CD4-positive, alpha-beta T cell (primary cell): ENCODE measurements at regions not wholly inside any gene's neighbourhood (a gene's known extent, or its start where the extent isn't known, plus 50 kb on each side); places are given as distances from the start of the nearest gene placed in this dataset.

Experiments
- ATAC-seq: fragments of 200-7000 bp; cut with Tn5 transposase; one replicate; pipeline ENCODE4 v1.10.0; 2022; ENCODE audit warnings: mild to moderate bottlenecking; ENCODE audit not compliant: poor library complexity
- CTCF ChIA-PET: fragments of 350-600 bp; sonication (Branson Sonifier 250); formaldehyde crosslinking; loops from one replicate; lab custom pipeline; 2021; ENCODE audit warnings: antibody characterized with exemption, inconsistent platforms; lab: Charles Lee
- POLR2A ChIA-PET: fragments of 350-600 bp; sonication (Branson Sonifier 250); formaldehyde crosslinking; loops from one replicate; lab custom pipeline; 2021; ENCODE audit warnings: antibody characterized with exemption, inconsistent platforms; lab: Charles Lee
- DNase-seq, 14 experiments: peaks; one replicate each; pipeline ENCODE4 v3.0.0-alpha.2; 2013 to 2020; ENCODE audit warnings: mixed read lengths in 2 of 14
- H3K27ac ChIP-seq, 2 donors: one replicate each; pipeline versions ENCODE4 v1.5.1 to v1.7.0; 2013; ENCODE audit warnings: low read length in 2 of 2, low read depth in 1 of 2, mild to moderate bottlenecking in 1 of 2
- H3K27me3 ChIP-seq, 2 experiments: 1 replicate in 1 of 2; 2 replicates in 1 of 2; pipeline versions ENCODE4 v1.6.1 to v1.7.0; 2013; ENCODE audit warnings: low read length in 2 of 2, control low read depth in 1 of 2, mild to moderate bottlenecking in 1 of 2, moderate library complexity in 1 of 2; ENCODE audit not compliant: insufficient read depth in 2 of 2, control insufficient read depth in 1 of 2
- H3K36me3 ChIP-seq: one replicate; pipeline ENCODE4 v1.6.1; 2013; ENCODE audit warnings: low read length, control low read depth; ENCODE audit not compliant: insufficient read depth
- H3K4me1 ChIP-seq: one replicate; pipeline ENCODE4 v1.6.1; 2013; ENCODE audit warnings: low read length, control low read depth; ENCODE audit not compliant: insufficient read depth
- H3K4me3 ChIP-seq: one replicate; pipeline ENCODE4 v1.5.1; 2013; ENCODE audit warnings: mild to moderate bottlenecking, low read length, moderate library complexity
- H3K9me3 ChIP-seq, 2 experiments: 1 replicate in 1 of 2; 2 replicates in 1 of 2; pipeline versions ENCODE4 v1.6.1 to v1.7.0; 2013; ENCODE audit warnings: low read length in 2 of 2, mild to moderate bottlenecking in 2 of 2, control low read depth in 1 of 2, moderate library complexity in 1 of 2; ENCODE audit not compliant: control insufficient read depth in 1 of 2, insufficient read depth in 1 of 2
- H3K27ac Mint-ChIP-seq: one replicate; pipeline ENCODE4 v1.8.0; 2020; ENCODE audit warnings: mixed read lengths
- H3K27me3 Mint-ChIP-seq: one replicate; pipeline ENCODE4 v1.8.0; 2021; ENCODE audit warnings: mixed read lengths
- H3K36me3 Mint-ChIP-seq: one replicate; pipeline ENCODE4 v1.8.0; 2021; ENCODE audit warnings: low read depth, mixed read lengths
- H3K4me1 Mint-ChIP-seq: one replicate; pipeline ENCODE4 v1.8.0; 2021; ENCODE audit warnings: low read depth, mixed read lengths
- H3K4me3 Mint-ChIP-seq: one replicate; pipeline ENCODE4 v1.8.0; 2020; ENCODE audit warnings: mild to moderate bottlenecking, mixed read lengths
- H3K9me3 Mint-ChIP-seq: one replicate; pipeline ENCODE4 v1.8.0; 2020; ENCODE audit warnings: mixed read lengths
- CTCF ChIP-seq: fragments of 200-600 bp; IDR thresholded peaks from one replicate; pipeline ENCODE4 v1.8.0; 2022; ENCODE audit warnings: antibody characterized with exemption, mild to moderate bottlenecking
- intact Hi-C, 2 experiments: fragments of 100-400 bp; cut with DNase I in 1 of 2; cut with micrococcal nuclease in 1 of 2; formaldehyde crosslinking; loops; one replicate each; pipeline versions ENCODE4 v1.15.1 to v1.9.0; 2023 to 2025; cut with DNase I, micrococcal nuclease

GRCh38 chr6:122141246-122141645 is 258.2 kb upstream of the HSF2 start:
- ATAC-seq (no peak), DNase-seq (no peak)
- ChIA-PET POLR2A (no interaction called here), CTCF (no interaction called here)
- Mint-ChIP-seq H3K27me3 (no peaks in the 10 kb centered on the region), H3K27ac (no peak overlapping the region), H3K9me3 (no peaks in the 10 kb centered on the region), H3K4me3 (no peak overlapping the region), H3K36me3 (no peaks in the 10 kb centered on the region), H3K4me1 (no peaks in the 10 kb centered on the region)
- Histone ChIP-seq H3K27me3 (no peaks in the 10 kb centered on the region), H3K27ac (no peak overlapping the region), H3K9me3 (no peaks in the 10 kb centered on the region), H3K36me3 (no peaks in the 10 kb centered on the region), H3K4me1 (no peaks in the 10 kb centered on the region), H3K4me3 (no peak overlapping the region)
- no peak for TF ChIP-seq CTCF
- intact Hi-C loops: no loop called here

GRCh38 chr6:122143813-122144601 is 255.4 kb upstream of the HSF2 start:
- intact Hi-C loops: no loop called here

GRCh38 chr6:122145246-122145645 is 254.2 kb upstream of the HSF2 start:
- POLR2A ChIA-PET: no interaction called here
- Mint-ChIP-seq H3K36me3 (no peaks in the 10 kb centered on the region), H3K27ac (no peak overlapping the region), H3K9me3 (no peaks in the 10 kb centered on the region), H3K4me1 (no peaks in the 10 kb centered on the region), H3K27me3 (no peaks in the 10 kb centered on the region), H3K4me3 (no peak overlapping the region)
- ATAC-seq: no peak
- intact Hi-C loops: no loop called here
- H3K9me3 ChIP-seq: no peaks in the 10 kb centered on the region
- no peak overlapping the region for H3K27ac ChIP-seq
- TF ChIP-seq CTCF: no peak
- no peaks in the 10 kb centered on the region for H3K27me3 ChIP-seq
- CTCF ChIA-PET: no interaction called here
- H3K4me1 ChIP-seq: no peaks in the 10 kb centered on the region
- no peaks in the 10 kb centered on the region for H3K36me3 ChIP-seq
- no peak overlapping the region for H3K4me3 ChIP-seq
- no peak for DNase-seq

More at GRCh38 chr6:122143813-122144601, 255.4 kb upstream of the HSF2 start:
- no peaks in the 10 kb centered on the region for H3K4me1 ChIP-seq
- no peaks in the 10 kb centered on the region for H3K9me3 ChIP-seq
- H3K27ac ChIP-seq: no peak overlapping the region
- H3K4me3 ChIP-seq: no peak overlapping the region
- H3K27me3 Mint-ChIP-seq: no peaks in the 10 kb centered on the region
- no peaks in the 10 kb centered on the region for H3K36me3 ChIP-seq
- TF ChIP-seq CTCF: no peak
- no peak overlapping the region for H3K4me3 Mint-ChIP-seq
- no peak for DNase-seq
- no peaks in the 10 kb centered on the region for H3K4me1 Mint-ChIP-seq
- no peaks in the 10 kb centered on the region for H3K27me3 ChIP-seq
- H3K9me3 Mint-ChIP-seq: no peaks in the 10 kb centered on the region
- CTCF ChIA-PET: no interaction called here
- POLR2A ChIA-PET: no interaction called here
- H3K27ac Mint-ChIP-seq: no peak overlapping the region
- no peaks in the 10 kb centered on the region for H3K36me3 Mint-ChIP-seq
- no peak for ATAC-seq
